Stimulated activated CD4-positive, alpha-beta T cell treated with anti-CD3 and anti-CD28 coated beads, Interleukin-15, amount 100 ng/mL, for 1 hour (primary cell): ENCODE measurements at regions not wholly inside any gene's neighbourhood (a gene's known extent, or its start where the extent isn't known, plus 50 kb on each side); places are given as distances from the start of the nearest gene placed in this dataset.
"Not testable (repeated sequence)": the region's sequence is repeated elsewhere in the genome, so short reads cannot be mapped to it uniquely, and the experiment has no call there.

Source experiments
- DNase-seq, 2 donors: peaks; one replicate each; pipeline ENCODE4 v3.0.0-alpha.2; 2020; ENCODE audit warnings: low read depth in 1 of 2, low spot score in 1 of 2

GRCh38 chr6:43893073-43893472, 123.1 kb downstream of the VEGFA start:
- DNase-seq, result no peak

- no peak for DNase-seq
Measured at GRCh38 chr6:43891072-43891870, 121.3 kb downstream of the VEGFA start.

GRCh38 chr6:43890197-43891062, 120.4 kb downstream of the VEGFA start:
- DNase-seq, result no peak

GRCh38 chr6:43887906-43888683, 118.1 kb downstream of the VEGFA start:
- no peak for DNase-seq

GRCh38 chr6:43887340-43887858, 117.4 kb downstream of the VEGFA start:
- no peak for DNase-seq

- DNase-seq, result no peak
Measured at GRCh38 chr6:43886717-43887339, 116.8 kb downstream of the VEGFA start.

GRCh38 chr6:43886067-43886461, 116.1 kb downstream of the VEGFA start:
- no peak for DNase-seq

GRCh38 chr6:43885399-43886066, 115.5 kb downstream of the VEGFA start:
- DNase-seq, result no peak

- DNase-seq, result no peak
Measured at GRCh38 chr6:43884652-43885022, 114.6 kb downstream of the VEGFA start.

- no peak for DNase-seq
Measured at GRCh38 chr6:43883847-43884651, 114.0 kb downstream of the VEGFA start.

GRCh38 chr6:43882690-43883448, 112.9 kb downstream of the VEGFA start:
- DNase-seq, result not testable (repeated sequence)

- DNase-seq, result no peak
Measured at GRCh38 chr6:43880236-43881137, 110.5 kb downstream of the VEGFA start.

GRCh38 chr6:43879722-43880121, 109.7 kb downstream of the VEGFA start:
- DNase-seq, result no peak

GRCh38 chr6:43878823-43879495, 108.9 kb downstream of the VEGFA start:
- no peak for DNase-seq

- no peak for DNase-seq
Measured at GRCh38 chr6:43878127-43878634, 108.2 kb downstream of the VEGFA start.

GRCh38 chr6:43877463-43878126, 107.6 kb downstream of the VEGFA start:
- no peak for DNase-seq
